Stimulated activated CD8-positive, alpha-beta memory T cell treated with anti-CD3 and anti-CD28 coated beads, Interleukin-15, amount 100 ng/mL, for 48 hours (primary cell): ENCODE measurements at regions not wholly inside any gene's neighbourhood (a gene's known extent, or its start where the extent isn't known, plus 50 kb on each side); places are given as distances from the start of the nearest gene placed in this dataset.

ENCODE experiments used
- DNase-seq, 2 donors: peaks; one replicate each; pipeline ENCODE4 v3.0.0-alpha.2; 2020; ENCODE audit warnings: low read depth in 2 of 2

DNA sequence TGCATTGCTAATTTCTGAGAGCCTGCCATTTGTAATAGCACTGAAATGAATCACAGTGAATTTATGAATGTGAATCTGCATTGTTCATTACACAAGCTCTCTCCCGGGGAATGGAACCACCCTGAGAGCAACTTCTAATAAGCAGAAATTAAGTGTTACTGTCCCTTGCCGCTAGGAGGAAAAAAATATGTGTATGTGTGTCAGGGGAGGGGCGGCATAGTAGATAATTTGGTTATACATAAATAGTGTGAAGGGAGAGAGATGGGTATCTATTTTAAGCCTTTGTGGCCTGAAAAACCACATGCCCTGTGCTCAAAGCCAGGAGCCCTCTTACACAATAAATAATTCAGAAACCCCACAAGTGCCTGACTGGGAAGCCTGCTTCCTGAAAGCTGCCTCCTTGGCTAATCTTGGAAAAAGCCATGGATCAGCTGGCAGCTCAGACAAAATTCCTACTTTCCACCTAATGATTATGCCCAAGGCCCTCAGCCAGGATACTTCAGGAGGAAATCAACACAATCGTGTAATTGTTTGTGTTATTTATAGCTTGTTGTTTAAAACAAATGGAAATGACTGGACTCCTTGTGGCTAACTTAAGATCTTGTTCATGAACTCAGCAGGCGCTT, 366.2 kb upstream of the KITLG start:
- DNase-seq, result no peak

DNA sequence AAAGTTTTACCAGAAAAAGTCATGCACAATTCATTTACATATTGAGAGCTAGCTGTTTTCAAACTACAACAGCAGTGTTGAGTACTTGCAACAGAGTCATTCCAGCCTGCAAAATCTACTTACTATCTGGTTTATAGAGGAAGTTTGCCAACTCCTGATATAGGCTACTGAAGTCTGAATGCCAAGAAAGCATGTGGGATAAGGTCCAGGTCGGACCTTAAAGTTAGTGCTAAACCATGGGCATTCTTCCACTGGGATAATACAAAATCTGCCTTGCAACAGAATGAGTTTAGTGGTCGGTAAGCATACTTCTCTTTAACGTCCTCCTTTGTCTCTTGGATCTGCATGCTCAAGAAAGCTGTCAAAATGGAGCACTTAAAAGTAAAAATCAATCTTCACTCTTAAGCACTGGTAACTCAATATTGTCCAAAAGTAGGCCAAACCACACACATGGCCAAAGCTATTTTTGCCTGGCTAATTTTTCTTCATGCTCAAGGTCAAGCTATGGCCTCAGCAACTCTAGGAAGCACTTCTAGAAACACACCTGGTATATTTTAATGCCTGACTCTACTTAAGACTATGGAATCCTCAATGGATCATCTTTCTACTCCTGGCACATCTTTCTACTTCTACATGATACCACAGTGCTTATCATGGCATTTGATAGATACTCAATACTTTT, 364.9 kb upstream of the KITLG start:
- no peak for DNase-seq

DNA sequence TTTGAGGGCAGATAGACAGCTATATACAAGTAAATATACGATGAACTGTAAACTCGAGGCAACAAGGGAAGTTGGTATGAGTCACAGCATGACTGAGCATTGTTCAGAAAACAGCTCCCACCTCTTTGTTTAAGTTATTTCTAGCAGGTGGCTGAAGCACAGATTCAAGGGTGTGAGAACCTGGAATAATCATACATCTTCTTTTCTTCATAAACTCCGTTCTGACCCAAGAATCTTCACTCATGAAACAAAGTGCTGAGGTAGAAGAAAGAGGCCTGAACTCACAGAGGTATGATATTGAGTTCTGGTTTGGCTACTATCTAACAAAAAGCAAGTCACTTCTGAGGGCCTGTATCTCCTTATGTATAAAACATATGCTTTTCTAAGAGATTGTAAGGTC, 364.1 kb upstream of the KITLG start:
- no peak for DNase-seq

DNA sequence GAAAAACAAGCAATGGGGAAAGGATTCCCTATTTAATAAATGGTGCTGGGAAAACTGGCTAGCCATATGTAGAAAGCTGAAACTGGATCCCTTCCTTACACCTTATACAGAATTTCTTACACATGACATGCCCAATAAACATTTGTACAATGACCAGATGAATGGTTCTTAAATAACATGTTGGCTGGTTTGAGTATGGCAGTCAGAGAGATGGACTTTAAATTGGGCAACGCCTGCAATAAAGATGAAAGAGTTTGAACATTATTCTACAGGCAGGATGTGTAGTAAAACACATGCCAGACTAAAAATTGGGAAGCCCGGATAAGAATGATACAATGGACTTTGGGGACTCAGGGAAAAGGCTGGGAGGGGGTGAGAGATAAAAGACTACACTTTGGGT, 360.6 kb upstream of the KITLG start:
- DNase-seq, result no peak

DNA sequence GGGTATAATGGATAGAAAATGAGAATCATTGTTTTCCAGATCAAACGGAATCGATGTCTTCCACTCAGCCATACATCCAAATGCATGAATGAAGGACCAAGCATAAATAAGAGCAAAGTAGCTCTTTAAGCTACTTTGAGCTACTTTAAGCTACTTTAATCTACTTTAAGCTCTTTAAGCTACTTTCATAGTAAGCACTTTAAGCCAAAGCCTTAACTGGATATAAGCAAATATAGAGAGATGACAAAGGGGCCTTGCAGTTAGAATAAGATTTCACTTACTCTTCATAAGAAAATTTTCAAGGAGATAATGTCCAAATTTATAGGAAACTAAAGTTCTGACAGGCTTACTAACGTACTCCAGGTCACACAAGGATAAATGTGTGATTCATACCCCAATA, 355.6 kb upstream of the KITLG start:
- DNase-seq, result no peak

DNA sequence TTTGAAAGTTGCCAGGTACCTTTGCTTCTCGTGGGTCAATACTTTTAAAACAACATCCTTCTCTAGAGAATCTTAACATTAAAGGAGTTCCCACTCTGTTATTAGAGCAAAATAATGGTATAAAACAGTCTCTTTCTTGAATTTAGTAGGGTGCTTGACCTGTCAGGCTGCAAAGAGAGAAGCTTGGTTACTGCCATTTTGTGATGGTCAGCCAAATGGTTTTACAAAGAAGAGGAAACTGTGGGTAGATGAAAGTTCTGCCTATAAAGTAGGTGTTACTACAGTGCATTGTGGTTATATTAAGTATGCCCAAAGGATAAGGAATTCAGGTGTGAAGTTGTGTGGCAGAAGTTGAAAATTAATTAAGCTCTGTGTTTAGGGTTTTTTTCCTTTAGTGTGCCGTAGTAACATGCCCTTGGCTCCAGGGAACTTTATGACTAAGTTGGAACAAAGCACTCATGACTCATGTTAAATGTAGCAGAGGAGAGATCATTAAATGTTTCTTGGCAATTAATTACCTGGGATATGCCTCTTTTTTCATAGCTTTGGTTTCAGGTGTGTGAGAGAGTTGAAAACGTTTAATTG, 354.0 kb upstream of the KITLG start:
- DNase-seq, result no peak

DNA sequence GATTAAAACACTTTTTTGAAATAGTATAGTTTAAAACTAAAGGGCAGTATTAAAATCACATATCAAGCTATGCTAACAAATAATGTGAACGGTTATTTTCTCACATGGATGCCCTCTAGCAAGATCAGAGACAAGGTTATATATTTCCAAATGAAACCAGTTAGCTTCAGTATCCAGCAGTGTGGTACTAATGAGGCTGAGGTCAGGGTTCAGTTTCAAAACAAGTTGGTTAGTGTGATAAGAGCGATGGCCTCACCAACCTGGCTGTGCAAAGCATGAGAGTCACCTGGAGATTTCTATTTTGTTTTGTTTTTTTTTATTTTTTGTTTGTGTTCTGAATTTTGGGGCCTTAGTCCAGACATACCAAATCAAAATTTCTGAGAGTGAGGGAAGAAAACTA, 352.2 kb upstream of the KITLG start:
- no peak for DNase-seq

DNA sequence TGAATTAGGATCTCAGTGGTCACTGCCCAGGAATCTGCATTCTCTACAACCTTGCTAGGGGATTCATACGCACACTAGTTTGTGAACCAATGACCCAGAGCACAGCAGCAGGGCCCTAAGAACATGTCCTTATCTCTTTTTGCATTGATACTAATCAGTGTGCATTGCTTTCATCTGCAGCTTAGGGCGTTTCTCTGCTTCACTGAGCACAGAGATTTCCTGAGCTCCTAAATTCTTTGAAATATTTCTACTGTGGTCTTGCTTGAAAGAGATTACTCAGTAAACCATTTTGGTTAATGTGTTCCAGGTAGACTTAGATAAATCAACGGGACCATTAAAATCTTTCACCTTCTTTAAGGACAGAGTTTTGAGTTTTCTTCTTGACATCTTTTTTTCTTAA, 351.3 kb upstream of the KITLG start:
- no peak for DNase-seq

DNA sequence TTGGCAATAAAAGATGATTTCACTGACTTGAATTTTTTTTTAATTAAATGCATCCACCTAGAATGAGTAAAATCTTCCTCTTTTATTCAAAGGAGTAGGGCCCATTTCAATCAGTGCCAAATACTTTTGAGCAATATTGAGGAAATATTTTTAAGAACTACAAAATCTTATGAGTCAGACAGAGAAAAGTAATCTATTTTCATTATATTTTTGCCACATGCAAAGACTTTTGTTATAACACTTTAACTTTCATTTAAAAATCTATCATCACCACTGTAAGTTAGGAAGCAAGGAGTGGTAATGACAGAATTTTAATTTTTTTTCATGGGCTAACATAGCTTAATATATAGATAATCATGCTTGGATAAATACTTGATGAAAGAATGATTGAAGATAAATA, 345.2 kb upstream of the KITLG start:
- DNase-seq, result no peak

DNA sequence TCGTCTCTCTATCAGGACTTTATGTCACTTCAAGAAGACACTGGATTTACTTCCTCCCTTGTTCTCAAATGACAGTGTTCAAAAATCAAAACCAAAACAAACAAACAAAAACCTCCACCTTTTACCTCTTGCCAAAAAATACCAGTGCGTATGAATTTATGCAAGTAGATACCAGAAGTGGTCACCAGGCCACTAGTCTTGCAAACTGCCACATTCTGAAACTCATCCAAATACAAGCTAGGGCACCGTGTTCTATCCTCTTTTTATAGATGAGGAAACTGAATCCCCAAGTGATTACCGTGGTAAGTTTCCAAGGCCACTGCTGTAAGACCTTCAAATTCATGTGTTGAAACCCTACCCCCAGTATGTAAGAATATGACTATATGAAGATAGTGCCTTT, 343.9 kb upstream of the KITLG start:
- no peak for DNase-seq

DNA sequence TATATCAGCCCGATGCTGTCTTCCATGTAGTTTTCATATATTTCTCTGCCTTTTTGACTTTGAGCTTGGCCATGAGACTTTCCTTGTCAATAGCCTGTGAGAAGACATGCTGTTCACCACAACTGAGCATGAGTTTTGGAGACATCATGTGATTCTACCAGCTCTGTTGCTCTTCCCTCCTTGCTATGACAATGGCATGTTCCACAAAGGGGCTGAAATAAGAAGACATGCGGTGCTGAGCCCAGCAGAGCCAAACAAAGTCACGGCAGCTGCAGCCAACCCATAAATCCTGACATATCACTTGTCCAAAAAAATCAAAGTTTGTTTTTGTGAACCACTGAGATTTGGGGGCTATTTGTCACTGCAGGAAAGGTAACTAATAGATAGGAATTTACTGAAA, 343.4 kb upstream of the KITLG start:
- DNase-seq, result no peak

DNA sequence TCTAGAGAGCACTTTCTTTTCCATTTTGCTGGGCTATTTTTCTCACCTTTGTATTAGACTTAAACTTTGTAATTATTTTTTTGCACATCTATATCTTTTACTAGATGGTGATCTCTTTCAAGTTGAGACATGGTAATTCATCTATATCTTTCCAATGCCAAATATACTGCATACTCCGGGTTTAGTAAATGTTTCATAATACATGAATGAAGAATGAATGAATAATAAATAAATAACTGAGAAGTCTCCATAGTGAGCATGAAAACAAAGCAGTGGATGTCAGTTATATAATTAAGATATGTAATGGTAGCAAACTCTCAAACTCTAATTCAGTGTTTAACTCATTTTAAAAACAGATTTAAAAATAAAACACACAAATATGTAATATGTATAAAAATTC, 342.5 kb upstream of the KITLG start:
- no peak for DNase-seq

DNA sequence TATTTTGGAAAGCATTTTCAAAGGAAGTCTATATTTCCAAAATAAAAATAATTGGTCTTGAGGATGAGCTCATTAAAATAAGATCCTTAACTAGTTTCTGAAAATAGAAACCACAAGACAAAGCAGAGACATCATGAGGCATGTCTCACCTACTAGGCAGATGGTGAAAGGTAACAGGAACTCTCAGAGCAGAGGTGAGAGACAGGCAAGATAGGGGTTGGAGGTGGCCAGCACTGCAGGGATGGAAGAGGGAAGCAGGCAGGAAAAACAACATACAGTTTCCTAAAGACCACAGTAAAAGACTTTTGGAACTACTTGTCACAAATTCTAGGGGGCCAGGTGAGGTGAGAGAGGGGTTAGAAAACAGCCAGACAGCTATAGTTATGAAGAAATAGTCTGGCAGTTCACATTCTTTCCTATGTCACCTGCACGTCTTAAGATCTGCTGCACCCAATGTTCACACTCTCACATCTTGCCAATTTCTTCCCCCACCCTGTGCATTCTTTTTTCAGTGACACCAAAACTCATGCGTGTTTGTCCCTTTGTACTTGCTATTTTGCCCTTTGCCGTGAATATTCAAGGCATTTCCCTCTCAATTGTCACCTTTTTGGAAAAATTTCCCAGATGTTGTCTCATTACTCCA, 341.7 kb upstream of the KITLG start:
- DNase-seq, result no peak

DNA sequence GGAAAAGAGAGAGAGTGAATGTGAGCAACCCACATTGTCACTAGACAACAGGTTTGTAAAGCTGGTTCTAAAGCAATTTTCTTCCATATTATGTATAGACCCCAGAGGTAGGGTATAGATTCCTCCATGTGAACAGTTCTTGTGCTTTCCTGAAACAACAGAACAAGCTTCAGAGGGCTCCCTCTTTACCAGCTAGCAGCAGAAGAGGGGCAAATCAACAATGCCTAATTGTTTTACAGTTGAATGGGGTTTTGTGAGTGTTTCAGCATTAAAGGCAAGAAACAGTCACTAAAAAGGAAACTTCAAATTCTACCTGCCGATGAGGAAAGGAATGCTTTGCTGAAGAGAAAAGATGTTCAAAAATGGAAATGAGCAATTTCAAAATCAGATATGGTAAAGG, 341.2 kb upstream of the KITLG start:
- DNase-seq, result no peak

DNA sequence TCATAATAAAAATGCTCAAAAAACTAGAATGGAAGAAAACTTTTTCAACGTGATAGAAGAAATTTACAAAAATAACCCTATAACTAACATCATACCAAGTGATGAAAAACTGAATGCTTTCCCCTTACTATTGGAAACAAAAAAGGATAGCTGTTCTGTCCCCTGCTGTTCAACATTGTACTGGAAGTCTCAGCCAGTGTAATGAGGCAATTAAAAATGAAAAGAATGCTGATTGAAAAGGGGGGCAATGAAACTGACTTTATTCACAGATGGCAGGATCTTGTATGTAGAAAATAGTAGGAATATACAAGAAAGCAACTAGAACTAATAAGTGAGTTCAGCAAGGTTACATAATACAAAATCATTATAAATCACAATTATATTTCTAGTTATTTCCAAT, 337.9 kb upstream of the KITLG start:
- no peak for DNase-seq

DNA sequence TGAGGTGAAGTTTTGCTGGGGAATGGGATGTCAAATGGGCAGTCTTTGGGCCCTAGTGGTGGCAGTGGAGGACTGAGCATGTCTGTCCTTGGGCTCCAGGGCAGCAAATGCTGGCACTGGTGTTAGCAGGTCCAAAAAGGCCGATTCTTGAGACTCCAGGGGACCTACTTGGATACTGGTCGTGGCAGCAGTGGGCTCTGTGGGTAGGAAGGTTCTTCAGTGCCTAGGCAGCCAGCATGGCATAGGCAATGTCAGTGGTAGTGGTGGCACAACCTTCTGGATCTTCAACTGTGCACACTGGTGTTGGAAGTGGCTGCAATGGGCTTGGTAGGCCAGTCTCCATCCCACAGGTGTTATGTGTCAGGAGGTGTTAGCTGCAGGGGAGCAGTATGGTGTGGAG, 334.7 kb upstream of the KITLG start:
- no peak for DNase-seq

DNA sequence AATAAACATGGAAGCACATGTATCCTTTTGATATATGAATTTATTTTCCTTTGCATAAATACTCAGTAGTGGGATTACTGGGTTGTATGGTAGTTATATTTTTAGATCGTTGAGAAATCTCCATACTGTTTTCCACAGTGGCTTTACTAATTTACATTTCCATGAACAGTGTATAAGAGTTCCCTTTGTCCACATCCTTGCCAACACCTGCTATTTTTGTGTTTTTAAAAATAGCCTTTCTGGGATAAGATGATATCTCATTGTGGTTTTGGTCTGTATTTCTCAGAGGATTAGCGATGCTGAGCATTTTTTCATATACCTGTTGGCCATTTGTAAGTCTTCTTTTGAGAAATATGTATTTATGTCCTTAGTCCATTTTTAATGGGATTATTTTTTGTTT, 329.2 kb upstream of the KITLG start:
- DNase-seq, result no peak

DNA sequence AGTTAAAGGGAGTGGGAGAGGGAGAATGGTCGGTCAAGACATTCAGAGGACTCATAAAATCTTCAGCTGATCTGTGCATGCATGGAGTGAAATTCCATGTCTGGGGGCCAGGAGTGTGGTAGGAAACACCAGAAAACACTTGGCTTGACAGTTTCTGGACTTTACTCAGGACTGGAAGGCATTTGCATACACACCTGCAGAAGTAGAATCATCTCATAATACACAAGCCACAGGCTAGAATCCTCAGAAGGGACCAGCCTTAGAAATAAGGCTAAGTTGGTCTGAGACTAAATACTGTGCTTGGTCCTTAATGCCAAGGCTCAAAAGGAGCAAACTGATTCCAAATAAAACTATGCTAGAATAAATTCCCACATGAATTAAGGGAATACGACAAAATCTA, 328.1 kb upstream of the KITLG start:
- DNase-seq, result no peak

DNA sequence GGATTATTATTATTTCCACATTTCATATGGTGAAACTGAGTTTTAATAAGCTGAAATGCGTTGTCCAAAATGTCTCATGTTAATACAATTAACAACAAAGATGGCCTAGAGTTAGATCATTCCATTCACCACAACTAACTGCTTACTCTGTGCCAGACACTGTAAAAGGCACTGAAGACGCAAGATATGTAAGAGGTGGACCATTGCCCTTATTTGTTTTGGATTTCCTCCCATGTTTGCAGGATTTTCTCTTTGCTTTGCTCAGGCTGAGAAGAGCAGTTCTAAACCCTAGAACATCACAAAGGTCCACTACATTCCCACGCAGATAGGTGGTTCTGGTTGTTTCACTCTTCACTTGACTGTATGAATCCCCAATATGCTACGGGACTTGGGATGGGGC, 324.4 kb upstream of the KITLG start:
- DNase-seq, result no peak

DNA sequence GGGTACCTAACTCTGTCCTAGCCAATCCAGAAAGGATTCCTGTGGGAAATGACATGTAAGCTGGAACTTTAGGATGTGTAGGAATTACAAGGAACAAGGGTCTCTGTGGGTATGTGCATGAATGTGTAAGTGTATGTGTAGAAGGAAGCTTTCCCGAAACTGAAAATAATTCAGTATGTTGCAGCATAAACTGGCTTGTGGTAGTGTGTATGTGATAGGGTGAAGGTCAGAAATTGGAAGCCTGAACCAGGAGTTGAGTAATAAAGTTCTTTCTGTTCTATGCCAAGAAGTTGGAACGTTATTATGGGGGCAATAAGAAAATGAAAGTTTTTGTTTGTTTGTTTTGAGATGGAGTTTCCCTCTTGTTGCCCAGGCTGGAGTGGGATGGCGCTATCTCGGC, 323.1 kb upstream of the KITLG start:
- DNase-seq, result no peak

DNA sequence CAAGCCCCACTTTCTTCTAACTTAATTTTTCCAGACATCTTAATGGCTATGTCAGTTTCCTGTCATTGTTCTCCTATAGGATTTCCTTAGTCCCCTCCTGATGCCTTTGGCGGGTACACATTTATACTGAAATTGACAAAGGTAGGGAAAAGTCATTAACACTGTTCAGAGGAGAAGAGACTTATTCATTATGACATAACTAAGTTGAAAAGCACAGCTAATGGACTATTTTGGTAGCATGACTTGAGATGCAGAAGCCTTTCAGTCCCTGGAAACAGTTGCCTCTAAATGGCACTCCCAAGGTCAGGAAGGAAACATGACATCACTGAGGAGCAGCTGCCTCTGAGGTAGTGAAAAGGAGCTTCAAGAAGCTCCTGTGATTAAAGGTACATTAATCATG, 317.5 kb upstream of the KITLG start:
- DNase-seq, result no peak

DNA sequence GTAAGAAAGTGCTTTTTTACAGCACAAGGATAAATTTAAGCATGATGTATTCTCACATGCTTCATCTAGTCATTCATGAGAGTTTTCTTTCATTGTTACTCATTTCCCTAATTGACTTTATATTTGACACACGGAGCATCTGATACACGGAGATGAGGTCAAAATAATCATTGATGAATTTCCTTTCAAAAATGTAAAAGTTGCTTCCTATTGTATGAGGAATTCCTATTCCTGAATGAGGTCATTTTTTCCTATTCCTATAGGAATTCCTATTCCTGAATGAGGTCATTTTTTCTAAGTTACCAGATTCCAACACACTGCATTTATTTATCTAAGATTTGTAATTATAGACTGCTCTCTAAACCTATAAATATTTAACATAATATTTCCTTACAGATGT, 316.7 kb upstream of the KITLG start:
- no peak for DNase-seq

DNA sequence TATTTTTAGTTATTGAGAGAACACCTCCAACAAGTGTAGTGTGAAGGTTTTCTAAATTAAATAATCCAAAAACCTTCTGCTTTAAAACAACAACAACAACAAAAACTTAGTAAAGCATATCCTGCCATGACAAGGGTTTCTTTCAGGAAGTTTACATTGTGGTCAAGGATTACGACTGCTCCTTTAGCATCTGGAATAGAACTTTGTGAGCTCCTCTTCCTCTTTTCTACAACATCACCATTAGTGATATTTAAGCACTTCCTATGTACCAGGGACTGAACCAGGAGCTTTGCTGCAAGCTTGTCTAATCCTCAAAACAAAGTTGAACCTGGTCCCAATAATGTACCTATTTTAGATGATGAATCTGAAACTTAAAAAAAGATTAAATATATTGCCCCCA, 315.4 kb upstream of the KITLG start:
- no peak for DNase-seq
